ENCODE measurements at regions not wholly inside any gene's neighbourhood (a gene's known extent, or its start where the extent isn't known, plus 50 kb on each side); places are given as distances from the start of the nearest gene placed in this dataset.

GRCh38 chr13:63546524-63546923, 2130.9 kb upstream of the PCDH20 start:
- TF ChIP-seq CTCF (IDR thresholded peaks at IDR 0.05), result no peak
- no peak for TF ChIP-seq POLR2A (IDR thresholded peaks at IDR 0.05)
- TF ChIP-seq POLR2AphosphoS5 (IDR thresholded peaks at IDR 0.05), result no peak

Data from gastroesophageal sphincter (tissue), 3 donors.